ENCODE measurements at regions not wholly inside any gene's neighbourhood (a gene's known extent, or its start where the extent isn't known, plus 50 kb on each side); places are given as distances from the start of the nearest gene placed in this dataset.

DNA sequence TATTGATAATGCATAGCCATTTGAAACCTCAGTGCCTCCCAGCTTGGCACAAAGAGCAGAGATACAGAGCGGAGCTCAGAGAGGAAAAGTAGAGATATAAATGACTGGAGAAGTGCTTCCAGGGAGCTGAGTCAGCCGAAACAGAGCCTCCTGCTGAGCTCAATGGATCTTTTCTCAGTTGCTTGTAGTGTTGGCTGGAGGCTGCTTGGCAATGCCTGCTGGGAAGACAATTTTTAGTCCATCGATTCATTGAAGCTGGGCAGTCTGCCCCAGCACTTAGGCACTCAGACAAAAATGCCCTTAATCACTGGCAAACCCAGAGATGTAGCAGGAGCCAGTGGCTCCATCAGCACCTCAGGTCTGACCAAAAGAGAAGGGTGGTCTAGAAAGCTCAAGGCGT lies 81.3 kb upstream of the SETBP1 start:
- Mint-ChIP-seq H3K4me3 (ENCODE audit: low read depth, unreplicated experiment) (no peak overlapping the region), H3K36me3 (ENCODE audit: insufficient read depth, unreplicated experiment) (no peaks in the 10 kb centered on the region), H3K4me1 (ENCODE audit: low read depth, unreplicated experiment) (peaks cover 14% of the 10 kb centered on the region), H3K9me3 (ENCODE audit: low read depth, unreplicated experiment) (no peaks in the 10 kb centered on the region), H3K27ac (ENCODE audit: unreplicated experiment) (no peak overlapping the region), H3K27me3 (ENCODE audit: unreplicated experiment) (no peaks in the 10 kb centered on the region)
- CTCF ChIA-PET, result no interaction called here
- BruUV-seq (replicated peaks), result no TSS peak
- TF ChIP-seq, protein P1, sequence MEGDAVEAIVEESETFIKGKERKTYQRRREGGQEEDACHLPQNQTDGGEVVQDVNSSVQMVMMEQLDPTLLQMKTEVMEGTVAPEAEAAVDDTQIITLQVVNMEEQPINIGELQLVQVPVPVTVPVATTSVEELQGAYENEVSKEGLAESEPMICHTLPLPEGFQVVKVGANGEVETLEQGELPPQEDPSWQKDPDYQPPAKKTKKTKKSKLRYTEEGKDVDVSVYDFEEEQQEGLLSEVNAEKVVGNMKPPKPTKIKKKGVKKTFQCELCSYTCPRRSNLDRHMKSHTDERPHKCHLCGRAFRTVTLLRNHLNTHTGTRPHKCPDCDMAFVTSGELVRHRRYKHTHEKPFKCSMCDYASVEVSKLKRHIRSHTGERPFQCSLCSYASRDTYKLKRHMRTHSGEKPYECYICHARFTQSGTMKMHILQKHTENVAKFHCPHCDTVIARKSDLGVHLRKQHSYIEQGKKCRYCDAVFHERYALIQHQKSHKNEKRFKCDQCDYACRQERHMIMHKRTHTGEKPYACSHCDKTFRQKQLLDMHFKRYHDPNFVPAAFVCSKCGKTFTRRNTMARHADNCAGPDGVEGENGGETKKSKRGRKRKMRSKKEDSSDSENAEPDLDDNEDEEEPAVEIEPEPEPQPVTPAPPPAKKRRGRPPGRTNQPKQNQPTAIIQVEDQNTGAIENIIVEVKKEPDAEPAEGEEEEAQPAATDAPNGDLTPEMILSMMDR (IDR thresholded peaks at IDR 0.05; ENCODE audit: unreplicated experiment), result no peak
- DNase-seq, result no peak
- intact Hi-C loops (cut with micrococcal nuclease; ENCODE audit: unreplicated experiment), result no loop called here

DNA sequence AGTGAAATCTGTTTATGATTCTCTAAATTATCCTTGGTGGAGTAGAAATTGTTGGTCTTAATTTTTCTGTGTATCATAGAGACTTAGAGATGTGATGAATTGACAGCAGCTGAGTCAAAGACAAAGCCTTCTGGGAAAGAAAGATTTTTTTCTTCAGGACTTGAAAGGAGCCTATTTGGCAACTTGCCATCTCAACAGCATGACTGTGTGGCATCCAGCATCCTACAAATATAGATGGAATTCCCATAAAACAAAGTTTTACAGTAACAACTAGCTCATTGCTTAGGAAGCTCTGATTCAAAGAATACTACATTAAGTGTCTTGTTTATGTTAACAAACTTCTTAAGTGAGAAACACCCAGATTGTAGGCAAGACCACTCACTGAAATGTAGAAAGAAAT lies 79.2 kb upstream of the SETBP1 start:
- TF ChIP-seq, protein P1 (IDR thresholded peaks at IDR 0.05; ENCODE audit: unreplicated experiment), result no peak
- intact Hi-C loops (cut with micrococcal nuclease; ENCODE audit: unreplicated experiment), result loop anchor here (10.0 kb wide), 1 partner anchor 57 kb away; no protein-coding TSS in a partner anchor
- no TSS peak for BruUV-seq (replicated peaks)
- Mint-ChIP-seq H3K27me3 (ENCODE audit: unreplicated experiment) (no peaks in the 10 kb centered on the region), H3K36me3 (ENCODE audit: insufficient read depth, unreplicated experiment) (no peaks in the 10 kb centered on the region), H3K4me3 (ENCODE audit: low read depth, unreplicated experiment) (no peak overlapping the region), H3K27ac (ENCODE audit: unreplicated experiment) (no peak overlapping the region), H3K9me3 (ENCODE audit: low read depth, unreplicated experiment) (no peaks in the 10 kb centered on the region), H3K4me1 (ENCODE audit: low read depth, unreplicated experiment) (peaks cover 9% of the 10 kb centered on the region)
- no peak for DNase-seq
- CTCF ChIA-PET, result interaction anchor here (0.7 to 1.2 kb wide), 2 partner anchors 71 to 577 kb away, joined by 3 read pairs; no protein-coding TSS in a partner anchor

DNA sequence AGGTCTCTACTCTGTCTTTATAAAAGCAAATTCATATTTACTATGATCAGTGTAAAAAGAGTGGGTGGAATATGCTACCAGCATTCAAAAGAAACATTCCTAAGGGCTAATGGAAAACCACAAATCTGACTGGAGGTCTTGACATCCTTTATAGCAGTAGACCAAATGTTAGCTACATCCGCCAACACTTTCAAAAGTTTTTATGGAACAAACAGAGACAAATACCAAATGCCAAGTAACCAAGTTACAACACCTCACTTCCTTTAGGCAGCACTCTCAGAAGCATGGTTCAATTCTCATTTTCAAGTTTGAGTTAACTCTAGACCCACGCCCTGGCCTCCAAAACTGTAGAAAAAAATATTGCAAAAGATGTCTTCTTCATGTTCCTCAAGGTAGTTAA lies 78.3 kb upstream of the SETBP1 start:
- H3K4me3 Mint-ChIP-seq (ENCODE audit: low read depth, unreplicated experiment), result no peak overlapping the region
- H3K27ac Mint-ChIP-seq (ENCODE audit: unreplicated experiment), result no peak overlapping the region
- DNase-seq, result no peak
- H3K4me1 Mint-ChIP-seq (ENCODE audit: low read depth, unreplicated experiment), result peaks cover 9% of the 10 kb centered on the region
- H3K9me3 Mint-ChIP-seq (ENCODE audit: low read depth, unreplicated experiment), result no peaks in the 10 kb centered on the region
- CTCF ChIA-PET, result interaction anchor here (0.7 to 1.2 kb wide), 2 partner anchors 71 to 576 kb away, joined by 3 read pairs; no protein-coding TSS in a partner anchor
- TF ChIP-seq, protein P1 (IDR thresholded peaks at IDR 0.05; ENCODE audit: unreplicated experiment), result no peak
- no TSS peak for BruUV-seq (replicated peaks)
- H3K27me3 Mint-ChIP-seq (ENCODE audit: unreplicated experiment), result no peaks in the 10 kb centered on the region
- intact Hi-C loops (cut with micrococcal nuclease; ENCODE audit: unreplicated experiment), result loop anchor here (10.0 kb wide), 1 partner anchor 58 kb away; no protein-coding TSS in a partner anchor
- no peaks in the 10 kb centered on the region for H3K36me3 Mint-ChIP-seq (ENCODE audit: insufficient read depth, unreplicated experiment)

DNA sequence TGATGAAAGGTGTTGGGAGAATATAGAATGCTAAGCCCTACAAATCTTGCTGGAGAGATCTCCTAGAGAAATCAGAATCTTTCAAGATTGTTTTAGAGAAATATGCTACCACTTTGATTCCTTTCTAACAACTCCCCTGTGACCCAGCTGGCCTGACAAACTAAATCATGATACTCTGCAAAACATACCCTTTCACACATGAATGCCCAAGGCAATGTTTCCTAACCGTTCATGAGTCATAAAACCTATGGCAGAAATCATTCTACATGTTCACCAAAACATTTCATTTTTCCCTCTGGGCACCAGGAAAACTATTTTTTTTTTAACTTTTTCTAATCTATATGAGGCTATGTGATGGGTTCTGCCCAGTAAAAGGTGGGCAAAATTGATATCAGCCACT lies 77.8 kb upstream of the SETBP1 start:
- Mint-ChIP-seq H3K4me1 (ENCODE audit: low read depth, unreplicated experiment) (peaks cover 9% of the 10 kb centered on the region), H3K27ac (ENCODE audit: unreplicated experiment) (no peak overlapping the region), H3K27me3 (ENCODE audit: unreplicated experiment) (no peaks in the 10 kb centered on the region), H3K36me3 (ENCODE audit: insufficient read depth, unreplicated experiment) (no peaks in the 10 kb centered on the region), H3K9me3 (ENCODE audit: low read depth, unreplicated experiment) (no peaks in the 10 kb centered on the region), H3K4me3 (ENCODE audit: low read depth, unreplicated experiment) (no peak overlapping the region)
- CTCF ChIA-PET, result no interaction called here
- TF ChIP-seq, protein P1 (IDR thresholded peaks at IDR 0.05; ENCODE audit: unreplicated experiment), result no peak
- no peak for DNase-seq
- BruUV-seq (replicated peaks), result no TSS peak
- intact Hi-C loops (cut with micrococcal nuclease; ENCODE audit: unreplicated experiment), result loop anchor here (10.0 kb wide), 1 partner anchor 58 kb away; no protein-coding TSS in a partner anchor
